Right lobe of liver (tissue), 4 donors: ENCODE measurements at regions not wholly inside any gene's neighbourhood (a gene's known extent, or its start where the extent isn't known, plus 50 kb on each side); places are given as distances from the start of the nearest gene placed in this dataset.

Experiments used
- POLR2A ChIP-seq: fragments of 450-650 bp; IDR thresholded peaks from one replicate; pipeline ENCODE4 v1.6.1; 2017; ENCODE audit warnings: antibody characterized with exemption, mild to moderate bottlenecking
- TF ChIP-seq, protein P1 (sequence below), 4 donors: fragments of 200-600 bp in 3 of 4; fragments of 450-650 bp in 1 of 4; IDR thresholded peaks; one replicate each; pipeline versions ENCODE4 v1.5.1 to v1.8.0; 2016 to 2022; ENCODE audit warnings: antibody characterized with exemption in 4 of 4, mild to moderate bottlenecking in 2 of 4
- donor health status: DM: no; HTN: no; CAD: no.
- donor health status: DM: no; HTN: no; CAD: no.
- donor health status: DM: no; HTN: yes; CAD: no.

DNA sequence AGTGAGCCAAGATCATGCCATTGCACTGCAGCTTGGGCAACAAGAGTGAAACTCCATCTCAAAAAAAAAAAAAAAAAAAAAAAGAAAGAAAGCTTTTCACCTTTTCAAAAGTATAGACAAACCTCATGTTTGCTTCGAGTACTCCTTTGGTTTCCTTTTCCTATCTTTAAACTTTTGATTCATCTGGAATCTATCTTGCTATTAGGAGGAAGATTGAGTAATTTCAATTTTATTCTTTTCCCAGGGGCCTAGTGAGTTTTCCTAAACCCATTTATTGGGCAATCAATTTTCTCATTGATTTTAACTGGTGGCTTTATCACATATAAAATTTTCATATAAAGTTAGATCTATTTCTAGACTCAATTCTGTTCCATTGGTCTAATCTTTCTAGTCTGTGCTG is 190.5 kb upstream of the VEPH1 start:
- TF ChIP-seq, protein P1, sequence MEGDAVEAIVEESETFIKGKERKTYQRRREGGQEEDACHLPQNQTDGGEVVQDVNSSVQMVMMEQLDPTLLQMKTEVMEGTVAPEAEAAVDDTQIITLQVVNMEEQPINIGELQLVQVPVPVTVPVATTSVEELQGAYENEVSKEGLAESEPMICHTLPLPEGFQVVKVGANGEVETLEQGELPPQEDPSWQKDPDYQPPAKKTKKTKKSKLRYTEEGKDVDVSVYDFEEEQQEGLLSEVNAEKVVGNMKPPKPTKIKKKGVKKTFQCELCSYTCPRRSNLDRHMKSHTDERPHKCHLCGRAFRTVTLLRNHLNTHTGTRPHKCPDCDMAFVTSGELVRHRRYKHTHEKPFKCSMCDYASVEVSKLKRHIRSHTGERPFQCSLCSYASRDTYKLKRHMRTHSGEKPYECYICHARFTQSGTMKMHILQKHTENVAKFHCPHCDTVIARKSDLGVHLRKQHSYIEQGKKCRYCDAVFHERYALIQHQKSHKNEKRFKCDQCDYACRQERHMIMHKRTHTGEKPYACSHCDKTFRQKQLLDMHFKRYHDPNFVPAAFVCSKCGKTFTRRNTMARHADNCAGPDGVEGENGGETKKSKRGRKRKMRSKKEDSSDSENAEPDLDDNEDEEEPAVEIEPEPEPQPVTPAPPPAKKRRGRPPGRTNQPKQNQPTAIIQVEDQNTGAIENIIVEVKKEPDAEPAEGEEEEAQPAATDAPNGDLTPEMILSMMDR (IDR thresholded peaks at IDR 0.05), result no peak
- no peak for TF ChIP-seq POLR2A
